Breast epithelium (tissue), 4 donors: ENCODE measurements at regions not wholly inside any gene's neighbourhood (a gene's known extent, or its start where the extent isn't known, plus 50 kb on each side); places are given as distances from the start of the nearest gene placed in this dataset.

ENCODE experiments used
- DNase-seq, 2 donors: peaks; one replicate each; pipeline ENCODE4 v3.0.0-alpha.2; 2019; ENCODE audit warnings: low spot score in 2 of 2
- H3K27ac ChIP-seq, 2 donors: fragments of 200-600 bp; sonication (generic) in 1 of 2; one replicate each; pipeline ENCODE4 v1.5.1; 2016 to 2019; ENCODE audit warnings: mild to moderate bottlenecking in 1 of 2
- H3K27me3 ChIP-seq, 2 donors: fragments of 200-600 bp; sonication (generic) in 1 of 2; one replicate each; pipeline versions ENCODE4 v1.5.1 to v1.6.0; 2017 to 2019; ENCODE audit warnings: control low read depth in 1 of 2, mild to moderate bottlenecking in 1 of 2
- H3K36me3 ChIP-seq: fragments of 200-600 bp; one replicate; pipeline ENCODE4 v1.5.1; 2019
- H3K4me1 ChIP-seq, 2 donors: fragments of 200-600 bp; sonication (generic); one replicate each; pipeline ENCODE4 v1.5.1; 2016 to 2019; ENCODE audit warnings: control low read depth in 1 of 2
- H3K4me3 ChIP-seq, 3 donors: fragments of 200-600 bp; sonication (generic); 1 replicate in 2 of 3; 2 replicates in 1 of 3; pipeline ENCODE4 v1.5.1; 2016 to 2019; ENCODE audit warnings: mild to moderate bottlenecking in 3 of 3, moderate library complexity in 2 of 3
- H3K9me3 ChIP-seq, 2 donors: fragments of 200-600 bp; sonication (generic) in 1 of 2; one replicate each; pipeline ENCODE4 v1.5.1; 2016 to 2019; ENCODE audit warnings: control low read depth in 1 of 2
- CTCF ChIP-seq, 3 donors: fragments of 450-650 bp; IDR thresholded peaks; one replicate each; pipeline ENCODE4 v1.5.1; 2016 to 2017; ENCODE audit warnings: antibody characterized with exemption in 3 of 3, mild to moderate bottlenecking in 3 of 3, moderate library complexity in 3 of 3
- POLR2A ChIP-seq: fragments of 450-650 bp; IDR thresholded peaks from one replicate; pipeline ENCODE4 v1.6.1; 2016; ENCODE audit warnings: antibody characterized with exemption, mild to moderate bottlenecking, moderate library complexity
- POLR2AphosphoS5 ChIP-seq, 3 donors: sonication (generic); formaldehyde crosslinking; IDR thresholded peaks; one replicate each; pipeline ENCODE4 v1.6.1; 2017; ENCODE audit warnings: antibody characterized with exemption in 3 of 3
- intact Hi-C: fragments of 100-400 bp; cut with DNase I; formaldehyde crosslinking; loops from one replicate; pipeline ENCODE4 v1.15.1; 2023; ENCODE audit warnings: low total_unique reads

DNA sequence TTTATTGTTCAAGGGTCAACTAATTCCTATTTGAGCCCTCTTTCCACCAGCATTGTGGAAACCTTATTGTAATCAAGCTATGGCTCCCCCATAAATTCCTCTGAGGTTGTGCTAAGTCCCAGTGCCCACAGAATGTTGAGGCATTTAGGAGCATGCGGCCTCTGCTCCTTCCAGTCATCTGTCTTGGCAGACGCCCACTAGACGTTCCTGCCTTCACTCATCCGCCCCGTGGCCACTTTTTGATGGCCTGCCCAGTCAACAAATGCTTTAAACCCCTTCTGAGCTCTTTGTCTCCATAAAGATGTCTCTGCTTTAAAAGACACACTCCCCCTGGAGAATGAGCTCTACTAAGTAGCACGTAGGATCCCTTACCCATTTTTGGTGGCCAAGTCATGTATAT lies 104.7 kb downstream of the GAS1 start:
- no peaks in the 10 kb centered on the region for H3K9me3 ChIP-seq
- H3K27ac ChIP-seq, result no peak overlapping the region
- no peak for DNase-seq
- intact Hi-C loops, result no loop called here
- H3K4me3 ChIP-seq, result no peak overlapping the region
- H3K36me3 ChIP-seq, result no peaks in the 10 kb centered on the region
- H3K27me3 ChIP-seq, result no peaks in the 10 kb centered on the region
- H3K4me1 ChIP-seq, result no peaks in the 10 kb centered on the region
- TF ChIP-seq POLR2AphosphoS5 (IDR thresholded peaks at IDR 0.05), result no peak
- no peak for TF ChIP-seq CTCF (IDR thresholded peaks at IDR 0.05)
- no peak for TF ChIP-seq POLR2A

- intact Hi-C loops, result no loop called here
- no peak overlapping the region for H3K4me3 ChIP-seq
- no peaks in the 10 kb centered on the region for H3K9me3 ChIP-seq
- no peaks in the 10 kb centered on the region for H3K36me3 ChIP-seq
- no peak for TF ChIP-seq POLR2A
- TF ChIP-seq CTCF (IDR thresholded peaks at IDR 0.05), result no peak
- TF ChIP-seq POLR2AphosphoS5 (IDR thresholded peaks at IDR 0.05), result no peak
- DNase-seq, result no peak
- H3K4me1 ChIP-seq, result no peaks in the 10 kb centered on the region
- H3K27ac ChIP-seq, result no peak overlapping the region
- no peaks in the 10 kb centered on the region for H3K27me3 ChIP-seq
Measured at GRCh38 chr9:86839522-86839921, 107.8 kb downstream of the GAS1 start.

DNA sequence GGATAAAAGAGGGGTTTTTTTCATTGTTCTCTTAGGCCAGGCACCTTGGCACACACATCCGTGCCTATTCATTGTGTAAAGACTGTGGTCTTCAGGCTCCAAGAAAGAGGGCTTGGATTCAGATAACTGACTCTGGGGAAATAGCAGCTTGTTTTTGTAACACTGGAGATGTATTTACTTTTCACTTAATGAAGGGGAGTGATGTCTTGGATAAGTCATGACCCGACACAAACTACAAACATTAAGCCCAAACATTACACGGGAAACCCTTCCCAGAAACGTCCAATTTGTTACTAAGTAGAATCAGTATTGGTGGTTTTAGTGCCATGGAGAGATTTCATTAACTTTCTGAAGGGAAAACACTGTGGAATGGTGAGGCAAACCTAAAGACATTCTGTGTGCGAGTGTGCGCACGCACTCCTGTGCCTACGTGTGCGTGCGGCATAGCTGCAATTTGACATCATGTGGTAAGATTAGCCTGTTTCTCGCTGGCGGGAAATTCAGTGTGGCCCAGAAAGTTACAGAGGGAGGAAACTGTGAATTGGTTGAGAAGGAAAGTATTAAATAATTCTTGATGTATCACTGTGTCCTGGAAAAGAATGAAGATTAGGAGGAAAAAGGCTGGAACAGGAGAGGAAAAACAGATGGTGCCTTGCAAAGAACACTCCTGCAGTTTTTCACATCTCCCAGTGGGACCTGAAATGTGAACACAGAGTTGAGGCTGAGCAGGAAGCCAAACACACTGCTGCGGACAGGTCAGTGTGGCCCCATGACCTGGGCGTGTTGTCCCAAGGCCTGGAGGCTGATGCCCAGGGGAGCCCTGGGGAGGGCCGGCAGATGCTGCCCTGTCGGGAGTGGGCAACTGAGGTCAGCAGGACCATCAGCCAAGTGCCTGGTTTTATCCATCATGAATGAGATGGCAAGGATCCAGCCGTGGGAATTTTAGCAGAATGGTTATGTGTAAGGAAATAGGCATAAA lies 108.5 kb downstream of the GAS1 start:
- no peaks in the 10 kb centered on the region for H3K27me3 ChIP-seq
- no peaks in the 10 kb centered on the region for H3K36me3 ChIP-seq
- no peak overlapping the region for H3K27ac ChIP-seq
- DNase-seq, result no peak
- no peaks in the 10 kb centered on the region for H3K4me1 ChIP-seq
- no peak for TF ChIP-seq POLR2A
- no peak for TF ChIP-seq POLR2AphosphoS5 (IDR thresholded peaks at IDR 0.05)
- no peak for TF ChIP-seq CTCF (IDR thresholded peaks at IDR 0.05)
- no peaks in the 10 kb centered on the region for H3K9me3 ChIP-seq
- no peak overlapping the region for H3K4me3 ChIP-seq
- intact Hi-C loops, result no loop called here

DNA sequence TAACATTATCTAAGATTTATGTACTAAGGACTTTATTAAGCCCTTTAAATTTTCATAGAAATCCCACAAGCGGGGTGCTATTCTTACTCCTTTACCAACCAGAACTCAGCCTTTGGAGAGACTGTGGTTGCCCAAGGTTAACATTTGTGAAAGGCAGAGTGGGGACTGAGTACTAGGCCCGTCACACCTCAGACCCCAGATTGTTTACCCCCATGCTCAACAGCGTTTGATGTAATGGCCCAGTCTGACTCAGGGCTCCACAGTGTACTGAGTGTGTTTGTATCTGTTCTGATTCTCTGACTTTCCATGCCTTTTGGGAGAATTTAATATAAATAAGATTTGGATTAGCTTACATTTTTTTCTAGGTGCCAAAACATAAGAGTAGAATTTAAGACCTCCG lies 110.0 kb downstream of the GAS1 start:
- Histone ChIP-seq H3K4me3 (no peak overlapping the region), H3K27me3 (no peaks in the 10 kb centered on the region), H3K4me1 (no peaks in the 10 kb centered on the region), H3K27ac (no peak overlapping the region), H3K9me3 (no peaks in the 10 kb centered on the region), H3K36me3 (no peaks in the 10 kb centered on the region)
- no peak for DNase-seq
- intact Hi-C loops, result no loop called here
- TF ChIP-seq POLR2A (no peak), POLR2AphosphoS5 (IDR thresholded peaks at IDR 0.05) (no peak), CTCF (IDR thresholded peaks at IDR 0.05) (no peak)

DNA sequence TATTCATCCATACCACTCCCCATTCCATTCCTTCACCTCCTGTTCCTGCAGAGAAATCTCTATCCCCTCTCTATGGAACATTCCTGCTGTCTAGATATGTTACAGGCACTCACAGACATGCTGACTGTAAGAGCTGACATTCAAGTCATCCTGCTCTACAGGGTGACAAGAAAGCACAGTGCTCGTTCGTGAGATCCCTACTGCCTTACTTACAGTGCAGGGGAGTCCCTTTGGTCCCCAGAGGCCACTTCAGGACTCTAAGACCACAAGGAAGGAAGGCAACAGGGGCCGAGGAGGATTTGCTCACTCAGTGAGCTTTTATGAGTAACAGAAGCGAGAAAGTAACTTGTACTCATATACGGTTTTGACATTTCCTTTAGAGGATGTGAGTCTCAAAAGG lies 110.5 kb downstream of the GAS1 start:
- no peaks in the 10 kb centered on the region for H3K9me3 ChIP-seq
- no peaks in the 10 kb centered on the region for H3K27me3 ChIP-seq
- no peak for TF ChIP-seq POLR2AphosphoS5 (IDR thresholded peaks at IDR 0.05)
- no peak for TF ChIP-seq POLR2A
- TF ChIP-seq CTCF (IDR thresholded peaks at IDR 0.05), result no peak
- DNase-seq, result no peak
- H3K36me3 ChIP-seq, result no peaks in the 10 kb centered on the region
- intact Hi-C loops, result no loop called here
- H3K4me1 ChIP-seq, result no peaks in the 10 kb centered on the region
- no peak overlapping the region for H3K27ac ChIP-seq
- H3K4me3 ChIP-seq, result no peak overlapping the region
